Astrocyte (in vitro differentiated cells and primary cell): ENCODE measurements at regions not wholly inside any gene's neighbourhood (a gene's known extent, or its start where the extent isn't known, plus 50 kb on each side); places are given as distances from the start of the nearest gene placed in this dataset.
A peak's percentile ranks its signal among the peaks of the same experiment; 100 is the strongest.

Experiments
- DNase-seq: peaks from one replicate; pipeline ENCODE4 v3.0.0-alpha.2; 2010; ENCODE audit warnings: low read depth
- FAIRE-seq: peaks from 2 replicates; lab custom pipeline; 2011; peaks lifted over from hg19 to GRCh38; lab: Jason Lieb, UNC
- H2AFZ ChIP-seq: 2 replicates; pipeline ENCODE4 v1.6.0; 2012; ENCODE audit warnings: low read depth, low read length, inconsistent platforms
- H3K27ac ChIP-seq: 2 replicates; pipeline ENCODE4 v1.5.1; 2011; ENCODE audit warnings: low read depth, low read length, inconsistent platforms
- H3K27me3 ChIP-seq: 2 replicates; pipeline ENCODE4 v1.6.0; 2011; ENCODE audit warnings: low read length, inconsistent platforms; ENCODE audit not compliant: insufficient read depth
- H3K36me3 ChIP-seq: 2 replicates; pipeline ENCODE4 v1.5.1; 2011; ENCODE audit warnings: low read length, inconsistent platforms; ENCODE audit not compliant: insufficient read depth
- H3K4me1 ChIP-seq: 2 replicates; pipeline ENCODE4 v1.5.1; 2011; ENCODE audit warnings: low read length, inconsistent platforms; ENCODE audit not compliant: insufficient read depth
- H3K4me2 ChIP-seq: 2 replicates; pipeline ENCODE4 v1.6.0; 2012; ENCODE audit warnings: low read length, inconsistent platforms
- H3K4me3 ChIP-seq: 2 replicates; pipeline ENCODE4 v1.5.1; 2011; ENCODE audit warnings: low read depth, mild to moderate bottlenecking, low read length, inconsistent platforms; ENCODE audit not compliant: insufficient read depth
- H3K79me2 ChIP-seq: 2 replicates; pipeline ENCODE4 v1.6.0; 2012; ENCODE audit warnings: mild to moderate bottlenecking, low read length, inconsistent platforms; ENCODE audit not compliant: insufficient read depth
- H3K9ac ChIP-seq: 2 replicates; pipeline ENCODE4 v1.6.0; 2012; ENCODE audit warnings: mild to moderate bottlenecking, low read length, inconsistent platforms
- H3K9me3 ChIP-seq: 2 replicates; pipeline ENCODE4 v1.5.1; 2012; ENCODE audit warnings: low read depth, mild to moderate bottlenecking, low read length, inconsistent platforms; ENCODE audit not compliant: insufficient read depth
- H4K20me1 ChIP-seq: 2 replicates; pipeline ENCODE4 v1.6.0; 2012; ENCODE audit warnings: low read length, inconsistent platforms; ENCODE audit not compliant: insufficient read depth
- H3K27ac Mint-ChIP-seq: one replicate; pipeline ENCODE4 v1.8.0; 2021; ENCODE audit warnings: mild to moderate bottlenecking, mixed read lengths; ENCODE audit not compliant: unreplicated experiment
- H3K27me3 Mint-ChIP-seq: one replicate; pipeline ENCODE4 v1.8.0; 2021; ENCODE audit warnings: low read depth, mixed read lengths; ENCODE audit not compliant: unreplicated experiment
- H3K36me3 Mint-ChIP-seq: one replicate; pipeline ENCODE4 v1.8.0; 2021; ENCODE audit warnings: low read depth, mixed read lengths; ENCODE audit not compliant: unreplicated experiment
- H3K4me1 Mint-ChIP-seq: one replicate; pipeline ENCODE4 v1.8.0; 2021; ENCODE audit warnings: low read depth, mixed read lengths; ENCODE audit not compliant: unreplicated experiment
- H3K4me3 Mint-ChIP-seq: one replicate; pipeline ENCODE4 v1.8.0; 2021; ENCODE audit warnings: mild to moderate bottlenecking, moderate library complexity, mixed read lengths; ENCODE audit not compliant: unreplicated experiment
- H3K9me3 Mint-ChIP-seq: one replicate; pipeline ENCODE4 v1.8.0; 2021; ENCODE audit warnings: mild to moderate bottlenecking, mixed read lengths; ENCODE audit not compliant: unreplicated experiment
- CTCF ChIP-seq: IDR thresholded peaks from 2 replicates; pipeline ENCODE4 v1.5.1; 2011; ENCODE audit warnings: low read depth, mild to moderate bottlenecking, inconsistent platforms, low read length, moderate library complexity; ENCODE audit not compliant: insufficient read depth
- EZH2 ChIP-seq: IDR thresholded peaks from 2 replicates; pipeline ENCODE4 v1.6.1; 2012; ENCODE audit warnings: mild to moderate bottlenecking, low read length, inconsistent platforms; ENCODE audit not compliant: insufficient read depth

GRCh38 chr6:80605165-80605989 is 498.9 kb downstream of the BCKDHB start:
- Mint-ChIP-seq H3K4me3 (no peak overlapping the region), H3K36me3 (no peaks in the 10 kb centered on the region), H3K4me1 (peaks cover 37% of the 10 kb centered on the region), H3K27me3 (no peaks in the 10 kb centered on the region), H3K27ac (peak overlapping the region; percentile 73), H3K9me3 (no peaks in the 10 kb centered on the region)
- Histone ChIP-seq H2AFZ (no peak overlapping the region), H3K4me2 (no peak overlapping the region), H4K20me1 (no peaks in the 10 kb centered on the region), H3K9me3 (no peaks in the 10 kb centered on the region), H3K4me3 (no peak overlapping the region), H3K36me3 (no peaks in the 10 kb centered on the region), H3K27ac (no peak overlapping the region), H3K9ac (no peak overlapping the region), H3K4me1 (peaks cover 14% of the 10 kb centered on the region), H3K79me2 (no peaks in the 10 kb centered on the region), H3K27me3 (no peaks in the 10 kb centered on the region)
- TF ChIP-seq EZH2 (no peak), CTCF (peak; percentile 57)
- DNase-seq (peak; percentile 49), FAIRE-seq (peak; percentile 84)

GRCh38 chr6:80603679-80604078 is 497.2 kb downstream of the BCKDHB start:
- Histone ChIP-seq H3K79me2 (no peaks in the 10 kb centered on the region), H3K4me1 (peaks cover 8% of the 10 kb centered on the region), H2AFZ (no peak overlapping the region), H4K20me1 (no peaks in the 10 kb centered on the region), H3K4me3 (no peak overlapping the region), H3K27ac (no peak overlapping the region), H3K27me3 (no peaks in the 10 kb centered on the region), H3K9me3 (no peaks in the 10 kb centered on the region), H3K36me3 (no peaks in the 10 kb centered on the region), H3K4me2 (no peak overlapping the region), H3K9ac (no peak overlapping the region)
- H3K4me1 Mint-ChIP-seq = peaks cover 22% of the 10 kb centered on the region
- H3K36me3 Mint-ChIP-seq = no peaks in the 10 kb centered on the region
- no peaks in the 10 kb centered on the region for H3K9me3 Mint-ChIP-seq
- H3K4me3 Mint-ChIP-seq = no peak overlapping the region
- TF ChIP-seq EZH2 = no peak
- no peak for TF ChIP-seq CTCF
- no peak overlapping the region for H3K27ac Mint-ChIP-seq
- no peak for FAIRE-seq
- DNase-seq = no peak
- no peaks in the 10 kb centered on the region for H3K27me3 Mint-ChIP-seq

- Mint-ChIP-seq H3K9me3 (no peaks in the 10 kb centered on the region), H3K4me3 (no peak overlapping the region), H3K27ac (no peak overlapping the region), H3K4me1 (peaks cover 6% of the 10 kb centered on the region), H3K36me3 (no peaks in the 10 kb centered on the region), H3K27me3 (no peaks in the 10 kb centered on the region)
- Histone ChIP-seq H3K9me3 (no peaks in the 10 kb centered on the region), H3K4me1 (no peaks in the 10 kb centered on the region), H3K36me3 (no peaks in the 10 kb centered on the region), H3K79me2 (no peaks in the 10 kb centered on the region), H3K27ac (no peak overlapping the region), H3K4me2 (no peak overlapping the region), H4K20me1 (no peaks in the 10 kb centered on the region), H2AFZ (no peak overlapping the region), H3K9ac (no peak overlapping the region), H3K27me3 (no peaks in the 10 kb centered on the region), H3K4me3 (no peak overlapping the region)
- FAIRE-seq = no peak
- DNase-seq = no peak
- no peak for TF ChIP-seq EZH2
- TF ChIP-seq CTCF = no peak
These were observed 488.0 kb downstream of the BCKDHB start for GRCh38 chr6:80594461-80594860.
